ENCODE measurements at regions not wholly inside any gene's neighbourhood (a gene's known extent, or its start where the extent isn't known, plus 50 kb on each side); places are given as distances from the start of the nearest gene placed in this dataset.

DNA sequence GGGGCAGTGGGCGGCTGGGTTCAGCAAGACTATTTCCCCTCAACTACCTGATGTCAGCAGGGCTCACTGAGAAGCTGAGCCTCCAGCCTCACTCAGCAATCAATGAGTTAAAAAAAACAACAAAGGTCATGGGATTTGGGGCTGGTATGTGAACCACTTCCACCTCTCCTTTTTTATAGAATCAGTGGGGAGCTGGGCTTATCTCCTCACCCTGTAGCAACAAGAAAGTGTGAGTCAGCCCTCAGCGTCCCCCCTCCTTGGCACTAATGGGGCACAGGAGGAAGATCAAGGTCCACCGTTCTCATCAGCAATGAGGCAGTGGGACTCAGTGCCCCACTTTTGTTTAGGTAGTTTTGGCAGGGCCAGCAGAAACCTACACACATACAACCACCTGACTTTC is 823.5 kb upstream of the POM121L12 start:
- DNase-seq (ENCODE audit: low spot score in 2 of 2), result no peak
- TF ChIP-seq POLR2AphosphoS5 (IDR thresholded peaks at IDR 0.05) (no peak), POLR2A (IDR thresholded peaks at IDR 0.05) (no peak)
- TF ChIP-seq, protein P1, sequence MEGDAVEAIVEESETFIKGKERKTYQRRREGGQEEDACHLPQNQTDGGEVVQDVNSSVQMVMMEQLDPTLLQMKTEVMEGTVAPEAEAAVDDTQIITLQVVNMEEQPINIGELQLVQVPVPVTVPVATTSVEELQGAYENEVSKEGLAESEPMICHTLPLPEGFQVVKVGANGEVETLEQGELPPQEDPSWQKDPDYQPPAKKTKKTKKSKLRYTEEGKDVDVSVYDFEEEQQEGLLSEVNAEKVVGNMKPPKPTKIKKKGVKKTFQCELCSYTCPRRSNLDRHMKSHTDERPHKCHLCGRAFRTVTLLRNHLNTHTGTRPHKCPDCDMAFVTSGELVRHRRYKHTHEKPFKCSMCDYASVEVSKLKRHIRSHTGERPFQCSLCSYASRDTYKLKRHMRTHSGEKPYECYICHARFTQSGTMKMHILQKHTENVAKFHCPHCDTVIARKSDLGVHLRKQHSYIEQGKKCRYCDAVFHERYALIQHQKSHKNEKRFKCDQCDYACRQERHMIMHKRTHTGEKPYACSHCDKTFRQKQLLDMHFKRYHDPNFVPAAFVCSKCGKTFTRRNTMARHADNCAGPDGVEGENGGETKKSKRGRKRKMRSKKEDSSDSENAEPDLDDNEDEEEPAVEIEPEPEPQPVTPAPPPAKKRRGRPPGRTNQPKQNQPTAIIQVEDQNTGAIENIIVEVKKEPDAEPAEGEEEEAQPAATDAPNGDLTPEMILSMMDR (IDR thresholded peaks at IDR 0.05), result no peak
- H3K9me3 ChIP-seq, result no peaks in the 10 kb centered on the region
- no peak overlapping the region for H3K4me3 ChIP-seq
- no peaks in the 10 kb centered on the region for H3K27me3 ChIP-seq
- no peaks in the 10 kb centered on the region for H3K4me1 ChIP-seq
- H3K27ac ChIP-seq, result no peak overlapping the region
- no peaks in the 10 kb centered on the region for H3K36me3 ChIP-seq
- intact Hi-C loops (cut with DNase I; ENCODE audit: low total_unique reads), result loop anchor here (5.0 kb wide), 1 partner anchor 725 kb away; no protein-coding TSS in a partner anchor

DNA sequence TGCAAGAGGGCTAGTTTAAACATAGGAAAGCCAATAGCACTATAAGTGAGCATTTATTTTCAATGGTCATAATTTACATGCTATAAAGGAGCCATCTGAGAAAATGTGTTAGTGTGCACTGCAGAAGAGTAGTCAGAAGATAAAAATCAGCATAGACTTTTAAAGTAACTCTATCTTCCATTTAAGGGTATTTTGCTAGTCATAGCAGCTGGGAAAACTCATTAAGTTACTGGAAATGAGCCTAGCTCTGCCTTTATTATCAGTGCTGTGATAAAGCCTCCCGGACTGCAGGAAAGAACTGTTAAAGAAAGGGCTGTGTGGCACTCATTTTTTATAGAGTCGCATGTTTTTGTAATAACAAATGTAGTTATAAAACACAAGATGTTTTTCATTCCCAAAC is 825.8 kb upstream of the POM121L12 start:
- DNase-seq (ENCODE audit: low spot score in 2 of 2), result no peak
- no peak for TF ChIP-seq POLR2A (IDR thresholded peaks at IDR 0.05)
- TF ChIP-seq, protein P1 (IDR thresholded peaks at IDR 0.05), result no peak
- TF ChIP-seq POLR2AphosphoS5 (IDR thresholded peaks at IDR 0.05), result no peak
- H3K4me3 ChIP-seq, result no peak overlapping the region
- no peaks in the 10 kb centered on the region for H3K4me1 ChIP-seq
- intact Hi-C loops (cut with DNase I; ENCODE audit: low total_unique reads), result loop anchor here (5.0 kb wide), 1 partner anchor 728 kb away; no protein-coding TSS in a partner anchor
- H3K36me3 ChIP-seq, result no peaks in the 10 kb centered on the region
- no peaks in the 10 kb centered on the region for H3K27me3 ChIP-seq
- no peaks in the 10 kb centered on the region for H3K9me3 ChIP-seq
- no peak overlapping the region for H3K27ac ChIP-seq

DNA sequence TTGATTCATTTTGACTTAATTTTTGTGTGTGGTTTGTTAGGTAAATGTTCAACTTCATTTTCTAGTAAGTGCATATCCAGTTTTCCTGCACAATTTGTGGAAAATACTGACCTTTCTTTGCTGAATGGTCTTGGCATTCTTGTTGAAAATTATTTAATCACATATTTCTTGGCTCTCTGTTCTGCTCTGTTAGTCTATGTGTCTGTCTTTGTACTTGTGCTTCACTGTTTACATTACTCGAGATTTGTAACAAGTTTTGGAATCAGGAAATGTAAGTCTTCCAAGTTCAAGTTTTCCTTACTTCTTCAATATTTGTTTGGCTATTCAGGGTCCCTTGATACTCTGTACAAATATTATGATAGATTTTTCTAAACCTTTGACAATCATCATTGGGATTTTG is 838.2 kb upstream of the POM121L12 start:
- intact Hi-C loops (cut with DNase I; ENCODE audit: low total_unique reads), result loop anchor here (5.0 kb wide), 1 partner anchor 1145 kb away; no protein-coding TSS in a partner anchor
- H3K27ac ChIP-seq, result no peak overlapping the region
- H3K36me3 ChIP-seq, result no peaks in the 10 kb centered on the region
- H3K4me1 ChIP-seq, result no peaks in the 10 kb centered on the region
- DNase-seq (ENCODE audit: low spot score in 2 of 2), result no peak
- H3K4me3 ChIP-seq, result no peak overlapping the region
- H3K27me3 ChIP-seq, result no peaks in the 10 kb centered on the region
- TF ChIP-seq POLR2A (IDR thresholded peaks at IDR 0.05) (no peak), POLR2AphosphoS5 (IDR thresholded peaks at IDR 0.05) (no peak)
- TF ChIP-seq, protein P1 (IDR thresholded peaks at IDR 0.05), result no peak
- H3K9me3 ChIP-seq, result no peaks in the 10 kb centered on the region

DNA sequence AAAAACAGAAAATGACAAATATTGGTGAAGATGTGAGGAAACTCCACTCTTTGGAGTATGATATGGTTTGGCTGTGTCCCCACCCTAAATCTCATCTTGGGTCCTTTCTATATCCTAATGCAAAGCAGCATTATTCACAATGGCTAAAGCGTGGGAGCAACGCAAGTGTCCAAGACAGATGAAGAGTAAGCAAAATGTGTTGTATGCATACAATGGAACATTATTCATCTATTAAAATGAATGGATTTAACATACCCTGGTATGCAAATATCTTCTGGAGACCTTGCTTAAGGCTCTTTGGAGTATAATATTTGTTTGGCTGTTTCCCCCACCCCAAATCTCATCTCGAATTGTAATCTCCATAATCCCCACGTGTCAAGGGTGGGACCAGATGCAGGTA is 839.8 kb upstream of the POM121L12 start:
- TF ChIP-seq POLR2AphosphoS5 (IDR thresholded peaks at IDR 0.05), result no peak
- TF ChIP-seq POLR2A (IDR thresholded peaks at IDR 0.05), result no peak
- TF ChIP-seq, protein P1 (IDR thresholded peaks at IDR 0.05), result no peak

DNA sequence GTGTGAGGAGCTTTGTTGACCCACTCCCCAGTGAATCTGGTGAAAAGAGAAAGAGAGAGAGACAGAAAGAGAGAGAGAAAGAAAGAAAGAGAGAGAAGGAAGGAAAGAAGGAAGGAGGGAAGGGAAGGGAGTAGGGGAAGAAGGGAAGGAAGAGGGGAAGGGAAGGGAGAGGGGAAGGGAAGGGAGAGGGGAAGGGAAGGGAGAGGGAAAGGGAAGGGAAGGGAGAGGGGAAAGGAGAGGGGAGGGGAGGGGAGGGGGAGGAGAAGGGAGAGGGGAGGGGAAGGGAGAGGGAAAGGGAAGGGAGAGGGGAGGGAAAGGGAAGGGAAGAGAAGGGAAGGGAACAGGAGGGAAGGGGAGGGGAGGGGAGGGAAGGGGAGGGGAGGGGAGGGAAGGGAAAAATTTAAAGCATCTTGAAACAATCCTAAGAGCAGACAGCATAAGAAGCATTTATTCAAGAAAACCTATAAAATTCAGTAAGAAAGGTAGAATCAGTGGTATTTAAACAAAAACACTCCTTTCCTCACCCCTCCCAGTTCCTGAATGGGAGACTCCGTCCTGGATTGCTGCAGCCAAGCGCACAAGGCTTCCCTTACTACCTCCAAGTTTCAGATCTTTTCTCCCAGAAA is 846.2 kb upstream of the POM121L12 start:
- H3K27ac ChIP-seq, result no peak overlapping the region
- no peak for DNase-seq (ENCODE audit: low spot score in 2 of 2)
- no peaks in the 10 kb centered on the region for H3K4me1 ChIP-seq
- no peaks in the 10 kb centered on the region for H3K9me3 ChIP-seq
- no peak overlapping the region for H3K4me3 ChIP-seq
- TF ChIP-seq POLR2AphosphoS5 (IDR thresholded peaks at IDR 0.05), result no peak
- TF ChIP-seq, protein P1 (IDR thresholded peaks at IDR 0.05), result no peak
- no peak for TF ChIP-seq POLR2A (IDR thresholded peaks at IDR 0.05)
- no peaks in the 10 kb centered on the region for H3K36me3 ChIP-seq
- intact Hi-C loops (cut with DNase I; ENCODE audit: low total_unique reads), result no loop called here
- H3K27me3 ChIP-seq, result no peaks in the 10 kb centered on the region

More for the DNA sequence above, 839.8 kb upstream of the POM121L12 start:
- H3K36me3 ChIP-seq, result no peaks in the 10 kb centered on the region
- H3K4me3 ChIP-seq, result no peak overlapping the region
- no peak for DNase-seq (ENCODE audit: low spot score in 2 of 2)
- H3K27me3 ChIP-seq, result no peaks in the 10 kb centered on the region
- intact Hi-C loops (cut with DNase I; ENCODE audit: low total_unique reads), result loop anchor here (5.0 kb wide), 1 partner anchor 1147 kb away; no protein-coding TSS in a partner anchor
- no peaks in the 10 kb centered on the region for H3K4me1 ChIP-seq
- H3K27ac ChIP-seq, result no peak overlapping the region
- no peaks in the 10 kb centered on the region for H3K9me3 ChIP-seq

All from breast epithelium (tissue), 4 donors.